GM18909 (cell line): ENCODE measurements at regions not wholly inside any gene's neighbourhood (a gene's known extent, or its start where the extent isn't known, plus 50 kb on each side); places are given as distances from the start of the nearest gene placed in this dataset.
"Not testable (repeated sequence)": the region's sequence is repeated elsewhere in the genome, so short reads cannot be mapped to it uniquely, and the experiment has no call there.

ENCODE experiments used
- ATAC-seq: cut with Tn5 transposase; IDR thresholded peaks from one replicate; pipeline ENCODE4 v1.9.1; 2021; ENCODE audit warnings: mild to moderate bottlenecking; ENCODE audit not compliant: unreplicated experiment, poor library complexity

DNA sequence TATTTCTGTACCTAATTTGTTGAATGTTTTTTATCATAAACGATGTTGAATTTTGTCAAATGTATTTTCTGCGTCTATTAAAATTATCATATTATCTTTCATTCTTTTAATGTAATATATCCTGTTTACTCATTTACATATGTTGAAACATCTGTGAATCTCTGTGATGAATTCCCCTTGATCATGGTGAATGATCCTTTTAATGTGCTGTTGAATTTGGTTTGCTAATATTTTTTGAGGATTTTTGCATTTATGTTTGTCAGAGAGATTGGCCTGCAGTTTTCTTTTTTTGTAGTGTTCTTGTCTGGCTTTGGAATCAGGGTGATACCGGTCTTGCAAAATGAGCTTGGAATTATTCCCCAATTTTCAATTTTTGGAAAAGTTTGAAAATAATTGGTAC lies 569.3 kb upstream of the CCDC179 start:
- no peak for ATAC-seq

DNA sequence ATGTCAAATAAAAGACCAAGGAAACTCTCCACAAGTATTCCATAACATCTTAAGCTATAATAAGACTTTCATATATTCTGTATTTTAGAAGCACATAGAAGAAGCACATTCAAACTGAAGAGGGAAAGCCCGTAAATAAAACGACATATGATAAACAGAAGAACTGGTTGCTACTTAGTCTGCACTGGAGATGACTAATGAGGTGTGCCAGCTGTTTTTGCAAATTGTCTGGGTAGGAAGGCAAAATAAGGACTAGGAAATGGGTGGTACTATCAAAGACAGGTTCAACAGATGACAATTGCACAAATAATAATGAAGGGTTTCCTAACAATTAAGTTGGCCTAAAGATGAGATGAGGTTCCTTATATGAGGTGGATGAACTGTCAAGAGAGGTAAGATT lies 593.2 kb upstream of the CCDC179 start:
- no peak for ATAC-seq

DNA sequence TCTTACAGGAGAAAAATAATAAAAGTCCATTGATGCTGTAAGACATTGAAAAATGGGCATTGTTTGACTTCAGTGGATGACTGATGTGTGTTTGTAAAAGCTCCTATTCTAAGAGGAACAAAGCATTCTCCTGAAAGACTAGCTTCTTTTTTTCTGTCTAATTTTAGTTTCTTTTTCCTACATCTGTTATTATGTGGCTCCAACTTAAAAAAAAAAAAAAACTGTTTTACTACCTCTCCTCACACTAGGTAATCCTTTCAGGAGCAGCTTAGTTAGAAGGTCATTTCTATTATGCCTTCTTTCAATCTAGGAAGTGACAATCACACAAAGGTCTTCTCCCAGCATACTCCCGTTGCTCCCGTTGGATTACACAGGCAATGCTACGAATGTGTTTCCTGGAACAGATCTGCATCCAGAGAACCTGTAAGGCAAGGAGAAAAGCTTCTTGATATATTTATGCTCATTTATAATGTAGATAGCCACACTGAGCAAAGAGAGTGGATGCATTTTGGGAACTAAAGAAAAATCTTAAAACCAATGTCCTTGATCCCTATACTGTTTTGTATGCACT lies 595.1 kb upstream of the CCDC179 start:
- no peak for ATAC-seq

DNA sequence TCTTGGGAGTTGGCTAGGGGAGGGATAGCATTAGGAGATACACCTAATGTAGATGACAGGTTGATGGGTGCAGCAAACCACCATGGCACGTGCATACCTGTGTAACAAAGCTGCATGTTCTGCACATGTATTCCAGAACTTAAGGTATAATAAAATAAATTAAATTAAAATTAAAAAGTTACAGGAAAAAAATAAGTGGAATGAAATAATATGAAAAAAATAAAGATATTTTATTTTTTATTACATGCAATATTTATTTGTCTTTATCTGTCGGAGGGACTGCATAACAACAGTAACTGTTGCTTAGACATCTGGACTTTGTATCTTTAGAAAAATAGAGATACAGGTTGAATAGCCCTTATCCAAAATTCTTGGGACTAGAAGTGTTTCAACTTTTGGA lies 597.4 kb upstream of the CCDC179 start:
- ATAC-seq, result no peak

- ATAC-seq, result no peak
These were observed 611.6 kb upstream of the CCDC179 start for GRCh38 chr11:23471878-23472277.

DNA sequence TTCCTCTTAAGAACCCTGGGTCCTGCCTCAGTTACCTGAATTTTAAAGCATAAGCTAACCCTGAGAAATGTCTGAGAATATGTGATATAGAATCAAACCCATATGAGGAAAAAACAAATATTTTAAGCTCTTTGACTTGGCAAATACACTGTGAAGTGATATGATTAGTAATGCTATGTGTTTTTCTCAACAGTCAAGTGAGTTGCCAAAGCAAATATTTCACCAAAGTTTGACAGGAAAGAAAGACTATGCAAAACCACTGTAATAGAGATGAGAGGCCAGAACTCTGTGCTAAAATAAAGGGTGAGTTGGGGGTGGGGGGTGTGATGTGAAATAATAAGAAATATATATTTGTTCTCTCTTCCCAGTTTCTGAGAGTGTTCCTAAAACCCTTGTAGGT lies 613.5 kb upstream of the CCDC179 start:
- ATAC-seq, result no peak

DNA sequence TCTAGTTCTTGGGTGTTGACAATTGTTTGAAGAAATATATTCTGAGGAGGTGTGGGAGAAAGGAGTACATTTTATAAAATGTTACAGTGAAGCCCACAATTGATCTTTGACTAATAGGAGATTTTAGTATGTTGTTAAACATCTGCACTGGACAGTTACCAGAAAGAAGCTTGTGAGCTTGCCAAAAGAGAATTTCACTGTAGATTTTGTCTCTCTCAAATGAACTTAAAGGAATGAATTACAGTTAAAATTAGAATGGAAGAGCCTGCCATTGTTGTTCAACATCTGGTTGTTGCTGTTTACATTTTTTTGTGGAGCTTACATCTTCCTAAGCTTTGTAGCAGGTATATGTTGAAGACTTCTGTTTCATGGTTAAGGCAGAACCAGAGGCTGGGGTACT lies 620.5 kb upstream of the CCDC179 start:
- ATAC-seq, result no peak

DNA sequence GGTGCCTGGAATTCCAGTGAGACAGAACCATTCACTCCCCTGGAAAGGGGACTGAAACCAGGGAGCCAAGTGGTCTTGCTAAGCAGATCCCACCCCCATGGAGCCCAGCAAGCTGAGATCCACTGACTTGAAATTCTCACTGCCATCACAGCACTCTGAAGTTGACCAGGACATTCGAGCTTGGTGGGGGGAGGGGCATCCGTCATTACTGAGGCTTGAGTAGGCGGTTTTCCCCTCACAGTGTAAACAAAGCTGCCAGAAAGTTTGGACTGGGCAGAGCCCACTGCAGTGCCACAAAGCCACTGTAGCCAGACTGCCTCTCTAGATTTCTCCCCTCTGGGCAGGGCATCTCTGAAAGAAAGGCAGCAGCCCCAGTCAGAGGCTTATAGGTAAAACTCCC lies 623.9 kb upstream of the CCDC179 start:
- ATAC-seq, result not testable (repeated sequence)

GRCh38 chr11:23484618-23485017 lies 624.3 kb upstream of the CCDC179 start:
- ATAC-seq, result not testable (repeated sequence)

DNA sequence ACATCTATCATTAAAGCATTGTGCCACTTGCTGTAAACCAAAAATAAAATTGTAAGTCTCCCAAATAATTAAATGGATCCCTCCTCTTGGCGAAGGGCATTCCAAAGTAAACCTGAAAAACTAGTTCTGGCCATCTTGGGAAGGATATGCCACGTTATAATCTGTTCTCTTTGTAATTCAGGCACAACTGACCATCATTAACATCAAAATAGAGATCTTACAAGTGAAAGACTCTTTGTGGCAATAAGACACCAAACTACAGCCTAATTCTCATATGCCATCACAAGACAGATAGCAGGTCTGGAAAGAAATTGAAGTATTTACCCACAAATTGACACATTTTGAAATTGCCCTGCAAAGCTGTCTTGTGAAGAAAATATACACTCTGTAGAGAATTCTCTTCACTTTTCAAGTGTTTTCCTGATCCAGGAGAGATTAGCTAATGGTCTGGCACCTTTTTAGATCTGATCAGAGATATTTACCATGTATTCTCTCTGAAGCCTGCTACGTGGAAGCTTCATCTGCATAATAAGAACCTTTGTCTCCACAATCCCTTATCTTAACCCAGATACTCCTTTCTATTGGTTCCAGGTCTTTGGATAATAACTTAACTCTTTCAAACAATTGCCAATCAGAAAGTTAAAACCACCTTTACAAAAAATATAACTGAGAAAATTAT lies 630.4 kb upstream of the CCDC179 start:
- no peak for ATAC-seq

- no peak for ATAC-seq
These were observed 634.7 kb upstream of the CCDC179 start for GRCh38 chr11:23494981-23495380.

GRCh38 chr11:23496340-23496739 lies 636.1 kb upstream of the CCDC179 start:
- ATAC-seq, result no peak

GRCh38 chr11:23497040-23497439 lies 636.8 kb upstream of the CCDC179 start:
- ATAC-seq, result no peak

GRCh38 chr11:23502389-23502788 lies 642.1 kb upstream of the CCDC179 start:
- ATAC-seq, result no peak

DNA sequence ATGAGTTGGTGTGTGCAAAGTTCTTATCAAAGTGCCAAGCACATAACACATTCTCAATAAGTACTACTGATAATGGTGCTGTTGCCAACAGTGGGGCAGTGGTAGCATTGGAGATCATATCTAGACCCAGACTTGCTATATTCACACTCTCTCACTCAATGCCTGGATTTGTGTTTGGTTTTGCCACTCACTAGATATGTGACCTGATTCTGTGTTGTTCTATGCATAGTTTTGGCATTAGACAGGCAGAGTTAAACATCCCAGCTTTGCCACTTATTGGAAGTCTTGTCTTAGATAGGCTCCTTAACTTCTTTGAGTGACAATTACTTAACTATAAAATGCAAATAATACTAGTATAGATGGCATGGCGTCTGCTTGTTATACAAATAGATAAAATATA lies 642.6 kb upstream of the CCDC179 start:
- ATAC-seq, result no peak

DNA sequence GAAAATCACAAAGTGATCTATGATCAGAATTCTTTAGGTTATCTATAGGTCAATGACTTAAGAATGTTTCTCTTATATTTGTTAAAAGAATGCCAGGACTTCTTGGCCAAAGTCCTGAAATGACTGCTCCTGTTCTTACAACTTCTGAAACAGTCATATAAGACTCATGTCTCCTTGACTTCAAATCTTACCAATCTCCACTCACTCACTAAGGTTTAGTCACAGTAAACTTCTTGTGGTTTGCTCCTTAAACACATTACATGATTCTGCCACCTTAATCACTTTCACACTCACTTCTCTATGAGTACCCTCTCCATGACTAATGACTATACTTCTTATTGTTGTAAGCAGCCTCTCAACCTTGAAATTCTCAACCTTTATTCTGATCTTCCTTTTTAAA lies 648.7 kb upstream of the CCDC179 start:
- no peak for ATAC-seq

DNA sequence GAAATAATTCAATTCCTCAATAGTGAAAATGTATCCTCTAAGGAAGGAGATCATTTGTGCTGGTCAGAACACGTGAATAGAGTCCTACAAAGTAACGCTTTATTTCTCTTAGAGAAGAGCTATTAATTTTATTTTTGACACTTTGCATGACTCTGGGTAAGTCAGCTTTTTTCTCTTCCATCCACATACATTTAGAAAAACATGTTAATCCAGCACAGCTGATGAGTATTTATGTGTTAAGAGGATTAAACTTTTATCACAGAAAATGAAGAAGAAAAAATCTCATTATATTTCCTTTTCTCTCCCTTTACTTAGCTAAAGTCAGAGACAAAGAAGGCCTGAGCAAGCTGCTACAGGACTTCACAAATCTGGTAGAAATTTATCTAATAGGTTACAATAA lies 649.5 kb upstream of the CCDC179 start:
- ATAC-seq, result no peak

- ATAC-seq, result no peak
These were observed 658.9 kb upstream of the CCDC179 start for GRCh38 chr11:23519194-23519593.

DNA sequence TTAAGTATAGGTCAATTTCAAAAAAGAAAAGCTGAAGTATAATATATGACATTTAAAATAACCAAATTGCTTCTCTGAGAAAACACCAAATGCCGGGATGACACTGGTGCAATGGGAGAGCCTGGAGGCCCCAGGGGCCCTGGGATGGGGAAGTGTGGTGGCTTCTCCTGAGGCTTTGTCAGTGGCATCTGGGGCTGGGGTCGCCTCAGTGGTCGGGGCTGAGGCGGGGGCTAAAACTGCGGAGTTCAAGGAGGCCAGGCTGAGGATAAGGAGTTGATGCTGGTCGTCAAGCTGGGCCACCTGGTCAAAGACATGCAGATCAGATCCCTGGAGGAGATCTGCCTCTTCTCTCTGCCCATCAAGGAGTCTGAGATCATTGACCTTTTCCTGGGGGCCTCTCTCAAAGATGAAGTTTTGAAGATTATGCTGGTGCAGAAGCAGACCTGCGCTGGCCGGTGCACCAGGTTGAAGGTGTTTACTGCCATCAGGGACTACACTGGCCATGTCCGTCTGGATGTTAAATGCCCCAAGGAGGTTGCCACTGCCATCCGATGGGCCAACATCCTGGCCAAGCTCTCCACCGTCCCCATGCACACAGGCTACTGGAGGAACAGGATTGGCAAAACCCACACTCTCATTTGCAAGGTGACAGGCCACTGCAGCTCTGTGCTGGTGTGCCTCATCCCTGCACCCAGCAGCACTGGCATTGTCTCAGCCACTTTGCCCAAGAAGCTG lies 660.1 kb upstream of the CCDC179 start:
- no peak for ATAC-seq

- ATAC-seq, result no peak
These were observed 676.6 kb upstream of the CCDC179 start for GRCh38 chr11:23536907-23537306.

- ATAC-seq, result no peak
These were observed 679.3 kb upstream of the CCDC179 start for GRCh38 chr11:23539556-23539955.

- peak; percentile 93 for ATAC-seq
These were observed 679.9 kb upstream of the CCDC179 start for GRCh38 chr11:23540101-23540561.
